ENCODE measurements at regions not wholly inside any gene's neighbourhood (a gene's known extent, or its start where the extent isn't known, plus 50 kb on each side); places are given as distances from the start of the nearest gene placed in this dataset.

DNA sequence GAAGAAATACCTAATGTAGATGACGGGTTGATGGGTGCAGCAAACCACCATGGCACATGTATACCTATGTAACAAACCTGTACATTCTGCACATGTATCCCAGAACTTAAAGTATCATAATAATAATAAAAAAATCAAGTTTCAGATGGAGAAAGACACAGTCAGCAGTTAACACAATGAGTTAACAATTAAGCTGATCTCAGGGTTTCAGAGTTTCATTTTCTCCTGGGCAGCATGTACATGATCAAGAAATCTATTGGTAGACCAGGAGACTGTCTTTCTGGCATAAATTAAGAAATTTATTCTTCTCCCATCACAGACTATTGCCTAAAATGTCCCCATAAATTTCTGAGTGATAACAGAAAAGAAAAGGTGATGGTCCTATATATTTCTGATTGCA, 155.3 kb downstream of the RAD51AP2 start:
- Histone ChIP-seq H2BK12ac (ENCODE audit: insufficient read length, low read depth, low read length) (no peak overlapping the region), H4K91ac (ENCODE audit: insufficient read length, low read depth, low read length) (no peak overlapping the region), H3K23ac (ENCODE audit: insufficient read length, low read depth, low read length) (no peak overlapping the region), H2AFZ (ENCODE audit: low read length) (no peak overlapping the region), H3K79me2 (ENCODE audit: insufficient read depth, low read length) (no peaks in the 10 kb centered on the region), H3K4me2 (ENCODE audit: insufficient read depth, insufficient read length, low read length) (no peak overlapping the region), H2BK20ac (ENCODE audit: low read depth, low read length, poor library complexity, severe bottlenecking) (no peak overlapping the region), H3K4ac (ENCODE audit: low read depth, low read length) (no peak overlapping the region), H3K79me1 (ENCODE audit: insufficient read depth, low read depth, low read length, poor library complexity, severe bottlenecking) (no peaks in the 10 kb centered on the region), H2AK5ac (ENCODE audit: insufficient read length, low read length) (no peak overlapping the region), H3K27me3 (ENCODE audit: insufficient read depth, low read length) (no peaks in the 10 kb centered on the region), H2BK15ac (ENCODE audit: low read depth, low read length) (no peak overlapping the region), H2BK120ac (ENCODE audit: low read depth, low read length, poor library complexity, severe bottlenecking) (no peak overlapping the region), H3K27ac (ENCODE audit: insufficient read length, low read depth, low read length) (no peak overlapping the region), H3K9ac (ENCODE audit: extremely low read depth, insufficient read length, low read length) (no peak overlapping the region), H3K23me2 (ENCODE audit: insufficient read length, low read depth, low read length, poor library complexity, severe bottlenecking) (no peaks in the 10 kb centered on the region), H3K56ac (ENCODE audit: insufficient read length, low read depth, low read length) (no peak overlapping the region), H3T11ph (ENCODE audit: low read length) (no peak overlapping the region), H2BK5ac (ENCODE audit: insufficient read length, low read length) (no peak overlapping the region), H3K9me3 (ENCODE audit: control insufficient read depth, low read depth, low read length) (no peaks in the 10 kb centered on the region), H3K18ac (ENCODE audit: insufficient read length, low read depth, low read length) (no peak overlapping the region), H4K5ac (ENCODE audit: insufficient read length, low read depth, low read length) (no peak overlapping the region), H4K20me1 (ENCODE audit: control insufficient read depth, insufficient read depth, insufficient read length) (no peaks in the 10 kb centered on the region), H3K4me1 (ENCODE audit: insufficient read depth, low read length) (no peaks in the 10 kb centered on the region), H3K14ac (ENCODE audit: insufficient read depth, low read length) (no peak overlapping the region), H4K8ac (replicated peaks; ENCODE audit: insufficient read length, low read depth, low read length) (no peak overlapping the region)
- Mint-ChIP-seq H3K9me3 (peaks cover 0 to 4% of the 10 kb centered on the region in 2 experiments; a peak in 1 of 5 replicates), H3K4me1 (no peaks in the 10 kb centered on the region), H3K27ac (no peak overlapping the region), H3K4me3 (no peak overlapping the region), H3K27me3 (ENCODE audit: low read depth) (no peaks in the 10 kb centered on the region; the same call in none of the 2 replicates), H3K36me3 (ENCODE audit: insufficient read depth in 1 of 3, low read depth in 3 of 3) (no peaks in the 10 kb centered on the region)
- TF ChIP-seq, protein P1, sequence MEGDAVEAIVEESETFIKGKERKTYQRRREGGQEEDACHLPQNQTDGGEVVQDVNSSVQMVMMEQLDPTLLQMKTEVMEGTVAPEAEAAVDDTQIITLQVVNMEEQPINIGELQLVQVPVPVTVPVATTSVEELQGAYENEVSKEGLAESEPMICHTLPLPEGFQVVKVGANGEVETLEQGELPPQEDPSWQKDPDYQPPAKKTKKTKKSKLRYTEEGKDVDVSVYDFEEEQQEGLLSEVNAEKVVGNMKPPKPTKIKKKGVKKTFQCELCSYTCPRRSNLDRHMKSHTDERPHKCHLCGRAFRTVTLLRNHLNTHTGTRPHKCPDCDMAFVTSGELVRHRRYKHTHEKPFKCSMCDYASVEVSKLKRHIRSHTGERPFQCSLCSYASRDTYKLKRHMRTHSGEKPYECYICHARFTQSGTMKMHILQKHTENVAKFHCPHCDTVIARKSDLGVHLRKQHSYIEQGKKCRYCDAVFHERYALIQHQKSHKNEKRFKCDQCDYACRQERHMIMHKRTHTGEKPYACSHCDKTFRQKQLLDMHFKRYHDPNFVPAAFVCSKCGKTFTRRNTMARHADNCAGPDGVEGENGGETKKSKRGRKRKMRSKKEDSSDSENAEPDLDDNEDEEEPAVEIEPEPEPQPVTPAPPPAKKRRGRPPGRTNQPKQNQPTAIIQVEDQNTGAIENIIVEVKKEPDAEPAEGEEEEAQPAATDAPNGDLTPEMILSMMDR (conservative IDR thresholded peaks at IDR 0.05), result no peak
- no CpG with 5 or more reads among the region's 1 CpG for WGBS (ENCODE audit: extremely low coverage, insufficient read length, low lambda C conversion rate)
- no peak for DNase-seq

Measured in H9 (cell line).